ENCODE measurements at regions not wholly inside any gene's neighbourhood (a gene's known extent, or its start where the extent isn't known, plus 50 kb on each side); places are given as distances from the start of the nearest gene placed in this dataset.

- TF ChIP-seq CTCF (IDR thresholded peaks at IDR 0.05) (no peak), POLR2A (IDR thresholded peaks at IDR 0.05) (no peak)
Measured at GRCh38 chr17:33497623-33498022, 204.5 kb upstream of the ASIC2 start.

All from esophagus squamous epithelium (tissue), 4 donors.